ENCODE measurements at regions not wholly inside any gene's neighbourhood (a gene's known extent, or its start where the extent isn't known, plus 50 kb on each side); places are given as distances from the start of the nearest gene placed in this dataset.

DNA sequence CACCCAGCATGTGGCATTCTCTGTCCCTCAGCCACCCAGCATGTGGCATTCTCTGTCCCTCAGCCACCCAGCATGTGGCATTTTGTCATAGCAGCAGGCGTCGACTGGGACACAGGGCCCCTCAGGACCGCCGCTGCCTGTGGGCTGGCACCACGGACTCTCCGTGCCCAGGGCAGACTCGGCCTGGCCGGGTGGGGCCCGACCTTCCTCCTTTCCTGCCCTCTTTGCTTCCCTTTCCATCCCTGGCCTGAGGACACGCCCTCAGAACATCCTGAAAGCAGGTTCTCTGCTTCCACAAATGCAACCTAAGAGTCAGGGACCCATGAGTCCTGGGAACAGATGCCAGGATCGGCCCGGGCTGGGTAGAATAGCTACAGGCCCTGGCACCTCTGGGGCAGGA is 291.4 kb upstream of the SALL3 start:
- no peak for TF ChIP-seq POLR2A (IDR thresholded peaks at IDR 0.05)
- TF ChIP-seq, protein P1, sequence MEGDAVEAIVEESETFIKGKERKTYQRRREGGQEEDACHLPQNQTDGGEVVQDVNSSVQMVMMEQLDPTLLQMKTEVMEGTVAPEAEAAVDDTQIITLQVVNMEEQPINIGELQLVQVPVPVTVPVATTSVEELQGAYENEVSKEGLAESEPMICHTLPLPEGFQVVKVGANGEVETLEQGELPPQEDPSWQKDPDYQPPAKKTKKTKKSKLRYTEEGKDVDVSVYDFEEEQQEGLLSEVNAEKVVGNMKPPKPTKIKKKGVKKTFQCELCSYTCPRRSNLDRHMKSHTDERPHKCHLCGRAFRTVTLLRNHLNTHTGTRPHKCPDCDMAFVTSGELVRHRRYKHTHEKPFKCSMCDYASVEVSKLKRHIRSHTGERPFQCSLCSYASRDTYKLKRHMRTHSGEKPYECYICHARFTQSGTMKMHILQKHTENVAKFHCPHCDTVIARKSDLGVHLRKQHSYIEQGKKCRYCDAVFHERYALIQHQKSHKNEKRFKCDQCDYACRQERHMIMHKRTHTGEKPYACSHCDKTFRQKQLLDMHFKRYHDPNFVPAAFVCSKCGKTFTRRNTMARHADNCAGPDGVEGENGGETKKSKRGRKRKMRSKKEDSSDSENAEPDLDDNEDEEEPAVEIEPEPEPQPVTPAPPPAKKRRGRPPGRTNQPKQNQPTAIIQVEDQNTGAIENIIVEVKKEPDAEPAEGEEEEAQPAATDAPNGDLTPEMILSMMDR (IDR thresholded peaks at IDR 0.05), result no peak
